ENCODE measurements at regions not wholly inside any gene's neighbourhood (a gene's known extent, or its start where the extent isn't known, plus 50 kb on each side); places are given as distances from the start of the nearest gene placed in this dataset.

- peak; percentile 90 for DNase-seq
- Histone ChIP-seq H3K4me3 (no peak overlapping the region), H3K9me3 (no peaks in the 10 kb centered on the region), H3K36me3 (no peaks in the 10 kb centered on the region), H3K27me3 (no peaks in the 10 kb centered on the region)
These were observed 229.2 kb downstream of the PTTG2 start for GRCh38 chr4:38189445-38189844.

- no peaks in the 10 kb centered on the region for H3K36me3 ChIP-seq
- no peaks in the 10 kb centered on the region for H3K9me3 ChIP-seq
- no peaks in the 10 kb centered on the region for H3K27me3 ChIP-seq
- H3K4me3 ChIP-seq: no peak overlapping the region
- peak; percentile 81 for DNase-seq
These were observed 230.6 kb downstream of the PTTG2 start for GRCh38 chr4:38190717-38191178.

- Histone ChIP-seq H3K27me3 (no peaks in the 10 kb centered on the region), H3K9me3 (no peaks in the 10 kb centered on the region)
These were observed 232.3 kb downstream of the PTTG2 start for GRCh38 chr4:38192516-38192915.

DNA sequence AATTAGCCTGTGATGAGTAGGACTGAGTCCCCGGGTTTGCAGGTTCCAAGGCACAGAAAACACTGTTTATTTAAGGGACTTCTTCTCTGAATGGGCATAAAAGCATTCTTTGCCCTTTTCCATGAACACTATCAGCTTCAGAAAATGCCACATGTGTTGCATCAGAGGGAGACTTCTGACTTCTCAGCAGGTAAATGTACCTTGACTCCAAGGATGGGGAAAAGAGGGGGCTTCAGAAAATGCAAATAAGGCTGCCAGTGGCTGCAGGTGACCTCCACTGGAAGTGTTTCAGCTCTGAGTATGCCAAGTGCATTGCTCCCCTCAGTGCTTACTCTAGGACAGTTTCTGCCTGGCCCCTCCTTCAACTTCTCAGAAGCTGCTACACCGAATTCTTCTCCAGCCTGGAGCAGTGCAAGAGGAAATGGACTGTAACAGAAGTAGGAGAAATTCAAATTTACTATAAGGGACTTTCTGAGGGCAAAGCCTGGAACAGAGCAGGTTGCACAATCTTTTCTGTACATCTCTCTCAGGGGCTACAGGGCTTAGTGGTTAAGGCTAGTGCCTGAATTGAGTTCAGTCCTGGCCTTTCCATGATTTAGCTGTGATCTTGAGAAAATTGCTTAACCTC lies 233.2 kb downstream of the PTTG2 start:
- DNase-seq: no peak
- no peaks in the 10 kb centered on the region for H3K27me3 ChIP-seq
- H3K4me3 ChIP-seq: no peak overlapping the region
- no peaks in the 10 kb centered on the region for H3K9me3 ChIP-seq
- no peaks in the 10 kb centered on the region for H3K36me3 ChIP-seq

More at GRCh38 chr4:38192516-38192915, 232.3 kb downstream of the PTTG2 start:
- no peaks in the 10 kb centered on the region for H3K36me3 ChIP-seq
- H3K4me3 ChIP-seq: no peak overlapping the region
- DNase-seq: no peak

DNA sequence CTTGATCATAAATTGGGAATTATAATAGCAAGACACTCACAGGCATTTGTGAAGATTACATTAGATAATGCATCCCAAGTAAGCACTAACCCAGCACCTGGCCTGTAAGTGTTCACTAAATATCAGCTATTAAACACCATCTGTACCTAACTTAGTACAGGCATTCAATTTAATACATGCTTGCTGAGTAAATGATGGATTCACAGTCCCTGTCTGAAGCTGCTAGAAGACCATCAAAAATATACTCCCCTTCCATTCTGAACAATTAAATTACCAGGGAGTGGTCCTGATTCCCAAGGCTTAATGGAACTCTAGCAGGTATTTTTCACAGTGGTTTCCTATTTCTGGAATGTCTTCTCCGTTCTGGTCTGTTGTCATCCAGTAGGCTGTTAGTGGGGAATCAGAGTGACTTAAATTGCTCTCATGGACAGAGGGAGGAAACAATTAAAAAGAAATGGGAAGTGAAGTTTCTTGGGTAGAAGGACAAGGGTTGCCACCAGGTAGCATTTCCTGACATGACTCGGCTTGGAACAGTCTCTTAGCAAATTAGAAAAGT lies 233.9 kb downstream of the PTTG2 start:
- Histone ChIP-seq H3K27me3 (no peaks in the 10 kb centered on the region), H3K9me3 (no peaks in the 10 kb centered on the region), H3K4me3 (no peak overlapping the region), H3K36me3 (no peaks in the 10 kb centered on the region)
- no peak for DNase-seq

GRCh38 chr4:38195486-38195885 lies 235.3 kb downstream of the PTTG2 start:
- no peaks in the 10 kb centered on the region for H3K9me3 ChIP-seq
- H3K4me3 ChIP-seq: no peak overlapping the region
- H3K27me3 ChIP-seq: no peaks in the 10 kb centered on the region
- H3K36me3 ChIP-seq: no peaks in the 10 kb centered on the region
- DNase-seq: no peak

GRCh38 chr4:38195911-38196310 lies 235.7 kb downstream of the PTTG2 start:
- Histone ChIP-seq H3K36me3 (no peaks in the 10 kb centered on the region), H3K4me3 (no peak overlapping the region), H3K27me3 (no peaks in the 10 kb centered on the region), H3K9me3 (no peaks in the 10 kb centered on the region)
- no peak for DNase-seq

DNA sequence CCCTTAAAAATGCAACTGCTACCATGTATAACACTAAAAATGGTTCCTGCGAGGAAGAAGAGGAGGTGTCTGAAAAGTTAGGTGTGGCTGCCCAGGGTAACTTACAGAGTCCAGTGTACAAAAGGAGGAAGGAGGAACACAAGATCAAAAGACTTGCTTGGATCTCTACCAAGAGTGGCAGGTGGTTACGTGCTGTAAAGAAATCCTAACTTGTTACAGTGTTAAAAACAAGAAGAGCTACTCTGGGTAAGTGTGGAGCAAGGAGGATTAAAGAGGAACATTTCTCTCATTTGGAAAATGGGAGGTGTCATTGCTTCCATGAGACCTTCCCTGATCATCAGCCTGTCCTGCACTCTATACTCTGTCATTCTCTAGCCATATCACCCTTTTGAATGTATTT lies 242.0 kb downstream of the PTTG2 start:
- no peaks in the 10 kb centered on the region for H3K9me3 ChIP-seq
- H3K4me3 ChIP-seq: no peak overlapping the region
- no peaks in the 10 kb centered on the region for H3K36me3 ChIP-seq
- no peaks in the 10 kb centered on the region for H3K27me3 ChIP-seq
- no peak for DNase-seq

- no peak overlapping the region for H3K4me3 ChIP-seq
- H3K9me3 ChIP-seq: 0 out of 2 replicates have a peak, but pooled peaks cover 2% of the 10 kb centered on the region
- no peak for DNase-seq
- H3K36me3 ChIP-seq: no peaks in the 10 kb centered on the region
- H3K27me3 ChIP-seq: no peaks in the 10 kb centered on the region
These were observed 243.4 kb downstream of the PTTG2 start for GRCh38 chr4:38203609-38204008.

DNA sequence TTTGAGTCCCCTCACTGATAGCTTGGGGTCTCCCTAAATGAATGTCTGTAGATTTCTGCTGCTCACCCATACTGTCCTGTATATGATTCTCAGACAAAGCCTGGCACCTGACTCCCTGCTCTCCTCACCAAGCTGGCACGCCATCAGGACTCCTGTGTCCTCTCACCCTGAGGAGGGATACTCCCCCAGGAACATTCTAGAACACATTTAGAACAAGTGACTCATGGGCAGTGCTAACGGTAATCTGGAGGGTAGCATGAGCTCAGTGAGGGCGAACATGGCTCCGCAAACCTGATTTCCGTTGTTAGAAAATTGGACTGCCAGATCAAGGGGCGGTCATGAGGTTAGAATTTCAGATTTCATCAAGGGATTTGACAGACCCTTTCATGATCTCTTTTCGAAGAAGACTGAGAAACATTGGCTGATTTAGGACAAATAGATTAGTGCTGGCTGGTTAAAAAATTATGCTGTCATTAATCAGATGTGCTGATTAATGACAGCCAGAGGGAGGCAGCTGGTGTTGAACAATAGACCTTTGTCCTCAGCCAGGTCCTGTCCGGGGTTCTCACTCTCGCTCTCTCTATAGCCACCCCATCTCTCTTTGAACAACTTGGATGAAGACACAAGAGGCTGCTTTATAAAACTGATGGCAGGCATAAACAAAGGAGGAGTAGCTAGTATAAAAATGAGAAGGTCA lies 244.3 kb downstream of the PTTG2 start:
- H3K36me3 ChIP-seq: no peaks in the 10 kb centered on the region
- H3K27me3 ChIP-seq: no peaks in the 10 kb centered on the region
- no peak for DNase-seq
- H3K9me3 ChIP-seq: 0 out of 2 replicates have a peak, but pooled peaks cover 2% of the 10 kb centered on the region
- H3K4me3 ChIP-seq: no peak overlapping the region

DNA sequence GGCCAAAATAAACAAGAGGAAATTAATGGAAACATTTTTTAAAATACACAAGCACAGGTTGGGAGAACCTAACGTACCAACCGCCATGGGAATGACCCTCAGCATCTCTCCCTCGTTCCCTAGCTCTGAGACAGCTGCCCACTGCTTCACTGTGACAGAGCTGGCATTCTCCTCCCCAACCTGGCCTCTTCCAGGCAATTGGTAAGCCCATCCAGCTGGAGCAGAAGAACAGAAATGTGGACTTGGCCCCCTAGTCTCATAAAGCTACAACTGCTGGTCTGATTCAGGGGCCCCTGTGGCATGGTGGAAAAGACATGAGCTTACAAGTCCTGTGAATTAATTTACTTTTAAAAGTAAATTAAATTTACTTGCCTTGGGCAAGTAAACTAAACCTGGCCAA lies 245.1 kb downstream of the PTTG2 start:
- no peaks in the 10 kb centered on the region for H3K27me3 ChIP-seq
- H3K9me3 ChIP-seq: 0 out of 2 replicates have a peak, but pooled peaks cover 2% of the 10 kb centered on the region
- no peak overlapping the region for H3K4me3 ChIP-seq
- no peaks in the 10 kb centered on the region for H3K36me3 ChIP-seq
- no peak for DNase-seq

DNA sequence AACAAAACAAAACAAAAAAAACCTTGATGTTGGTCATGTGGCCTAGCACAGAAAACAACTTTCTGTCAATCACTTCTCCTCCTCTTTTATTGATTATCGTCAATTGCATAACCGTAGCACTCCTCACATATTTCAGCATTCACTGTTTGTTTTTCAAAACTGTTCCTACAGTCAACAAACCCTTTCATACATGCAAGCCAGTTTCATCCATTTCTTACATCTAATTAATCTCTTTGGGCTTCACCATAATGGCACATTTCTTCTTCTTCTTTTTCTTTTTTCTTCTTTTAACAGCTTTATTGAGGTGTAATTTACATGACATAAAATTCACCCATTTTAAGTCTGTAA lies 246.9 kb downstream of the PTTG2 start:
- Histone ChIP-seq H3K36me3 (no peaks in the 10 kb centered on the region), H3K4me3 (no peak overlapping the region), H3K9me3 (0 out of 2 replicates have a peak, but pooled peaks cover 2% of the 10 kb centered on the region), H3K27me3 (no peaks in the 10 kb centered on the region)
- no peak for DNase-seq

DNA sequence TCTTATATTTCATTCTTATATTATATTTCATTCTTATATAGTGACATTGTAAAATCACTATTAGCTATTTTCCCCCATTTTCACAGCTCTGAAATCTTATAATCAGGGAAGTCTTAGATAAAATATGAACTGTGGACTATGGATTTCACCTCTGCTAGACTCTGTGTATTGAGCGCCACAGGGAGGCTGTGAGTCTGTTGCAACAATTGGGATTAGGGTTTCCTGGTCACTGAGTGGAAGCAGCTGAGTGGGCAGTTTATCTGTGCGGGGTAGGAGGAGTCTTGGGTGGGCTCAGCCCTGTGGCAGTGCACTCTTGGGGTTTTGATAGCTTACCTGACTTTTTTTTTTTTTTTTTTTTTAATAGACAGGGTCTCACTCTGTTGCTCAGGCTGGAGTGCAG lies 249.5 kb downstream of the PTTG2 start:
- Histone ChIP-seq H3K4me3 (no peak overlapping the region), H3K9me3 (peaks cover 2% of the 10 kb centered on the region; the same call in 1 of the 2 replicates), H3K27me3 (no peaks in the 10 kb centered on the region), H3K36me3 (no peaks in the 10 kb centered on the region)
- no peak for DNase-seq

DNA sequence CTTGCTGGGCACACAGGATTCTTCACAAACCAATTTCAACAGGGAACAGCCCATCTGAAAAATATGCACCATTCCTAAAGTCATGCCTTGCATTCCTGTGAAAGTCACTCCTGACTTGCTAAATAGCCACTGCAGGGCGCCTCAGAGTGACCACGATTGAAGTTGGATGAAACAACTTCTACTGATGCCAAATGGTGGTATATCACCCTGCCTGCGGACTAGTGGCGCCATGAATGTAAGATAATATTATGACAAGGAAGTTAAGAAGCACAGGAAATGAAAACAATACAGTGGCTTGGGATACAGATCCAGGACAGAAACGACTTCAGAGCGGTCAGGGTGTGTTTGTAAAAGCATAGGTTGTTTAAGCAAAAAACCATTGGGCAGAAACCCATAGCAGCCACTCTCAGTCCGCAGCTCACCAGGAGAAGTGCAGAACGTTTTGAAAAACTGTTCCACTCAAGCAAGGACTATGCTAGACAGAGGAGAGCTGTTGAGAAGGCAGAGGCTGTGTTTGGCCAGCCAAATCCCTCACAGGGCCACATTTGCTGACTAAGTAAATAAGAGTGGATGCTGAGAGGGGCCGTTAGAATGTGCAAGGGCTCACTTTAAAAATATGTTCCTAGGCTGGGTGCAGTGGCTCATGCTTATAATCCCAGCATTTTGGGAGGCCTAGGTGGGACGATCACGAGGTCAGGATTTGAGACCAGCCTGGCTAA lies 250.4 kb downstream of the PTTG2 start:
- no peaks in the 10 kb centered on the region for H3K27me3 ChIP-seq
- H3K36me3 ChIP-seq: no peaks in the 10 kb centered on the region
- DNase-seq: peak; percentile 75
- no peak overlapping the region for H3K4me3 ChIP-seq
- H3K9me3 ChIP-seq: peaks cover 2% of the 10 kb centered on the region; the same call in 1 of the 2 replicates

DNA sequence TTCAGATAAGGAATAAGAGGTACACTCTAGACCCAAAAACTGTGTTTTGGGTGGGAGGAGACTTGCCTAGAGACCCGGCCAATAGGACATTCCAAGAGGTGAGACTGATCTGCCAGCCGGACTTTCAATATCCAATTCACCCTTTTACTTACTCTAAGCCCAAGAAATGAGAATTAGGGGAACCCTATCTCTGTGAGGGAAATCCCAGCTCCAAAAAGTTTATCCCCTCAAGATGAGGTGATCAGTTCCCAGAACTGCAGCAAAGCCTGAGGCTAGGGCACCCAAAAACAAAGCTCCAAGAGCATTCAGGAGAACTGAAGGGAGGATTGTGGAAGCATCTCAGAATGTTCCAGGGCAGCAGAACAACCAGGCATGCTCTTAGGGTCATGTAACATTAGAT lies 251.7 kb downstream of the PTTG2 start:
- Histone ChIP-seq H3K27me3 (no peaks in the 10 kb centered on the region), H3K9me3 (peaks cover 2% of the 10 kb centered on the region; the same call in 1 of the 2 replicates), H3K36me3 (no peaks in the 10 kb centered on the region), H3K4me3 (no peak overlapping the region)
- DNase-seq: no peak

GRCh38 chr4:38213083-38213805 lies 253.0 kb downstream of the PTTG2 start:
- H3K36me3 ChIP-seq: no peaks in the 10 kb centered on the region
- H3K4me3 ChIP-seq: no peak overlapping the region
- no peaks in the 10 kb centered on the region; the same call in 1 of the 2 replicates for H3K9me3 ChIP-seq
- DNase-seq: no peak
- no peaks in the 10 kb centered on the region for H3K27me3 ChIP-seq

GRCh38 chr4:38222892-38223291 lies 262.7 kb downstream of the PTTG2 start:
- no peak for DNase-seq
- Histone ChIP-seq H3K36me3 (no peaks in the 10 kb centered on the region), H3K4me3 (no peak overlapping the region), H3K9me3 (no peaks in the 10 kb centered on the region), H3K27me3 (no peaks in the 10 kb centered on the region)

Measured in MG63 (cell line).